ENCODE measurements at regions not wholly inside any gene's neighbourhood (a gene's known extent, or its start where the extent isn't known, plus 50 kb on each side); places are given as distances from the start of the nearest gene placed in this dataset.

DNA sequence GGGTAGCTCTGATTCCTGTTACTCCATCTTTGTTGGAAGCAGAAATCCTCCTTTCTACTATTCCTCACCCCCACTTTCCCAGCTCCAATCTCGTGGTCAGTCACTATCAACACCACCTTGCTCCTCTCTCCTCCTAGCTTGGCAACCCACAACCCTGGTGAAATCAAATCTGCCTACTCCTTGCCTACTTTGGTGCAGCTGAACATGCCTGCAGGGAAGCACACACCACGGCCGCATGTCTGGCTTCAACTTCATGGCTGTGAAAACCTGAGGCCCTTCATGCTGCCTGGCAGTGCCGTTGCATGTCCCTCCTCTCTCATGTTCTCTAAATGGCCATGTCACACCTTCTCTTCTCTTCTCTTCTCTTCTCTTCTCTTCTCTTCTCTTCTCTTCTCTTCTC lies 112.4 kb upstream of the FOXA2 start:
- no peak for DNase-seq (ENCODE audit: extremely low spot score, unreplicated experiment)
- H3K9me3 Mint-ChIP-seq (ENCODE audit: unreplicated experiment) = no peaks in the 10 kb centered on the region
- no peak for TF ChIP-seq CTCF (IDR thresholded peaks at IDR 0.05)
- no peak overlapping the region for H3K27ac Mint-ChIP-seq (ENCODE audit: unreplicated experiment)
- no peaks in the 10 kb centered on the region for H3K36me3 Mint-ChIP-seq (ENCODE audit: unreplicated experiment)
- peaks cover 11% of the 10 kb centered on the region for H3K4me1 Mint-ChIP-seq (ENCODE audit: unreplicated experiment)
- no peak overlapping the region for H3K4me3 Mint-ChIP-seq (ENCODE audit: unreplicated experiment)
- H3K27me3 Mint-ChIP-seq (ENCODE audit: unreplicated experiment) = no peaks in the 10 kb centered on the region

GRCh38 chr20:22698259-22698842 lies 114.0 kb upstream of the FOXA2 start:
- H3K36me3 Mint-ChIP-seq (ENCODE audit: unreplicated experiment) = peaks cover 4% of the 10 kb centered on the region
- DNase-seq (ENCODE audit: extremely low spot score, unreplicated experiment) = no peak
- H3K4me1 Mint-ChIP-seq (ENCODE audit: unreplicated experiment) = peaks cover 12% of the 10 kb centered on the region
- H3K27me3 Mint-ChIP-seq (ENCODE audit: unreplicated experiment) = no peaks in the 10 kb centered on the region
- H3K4me3 Mint-ChIP-seq (ENCODE audit: unreplicated experiment) = no peak overlapping the region
- TF ChIP-seq CTCF (IDR thresholded peaks at IDR 0.05) = no peak
- H3K9me3 Mint-ChIP-seq (ENCODE audit: unreplicated experiment) = peaks cover 5% of the 10 kb centered on the region
- no peak overlapping the region for H3K27ac Mint-ChIP-seq (ENCODE audit: unreplicated experiment)

DNA sequence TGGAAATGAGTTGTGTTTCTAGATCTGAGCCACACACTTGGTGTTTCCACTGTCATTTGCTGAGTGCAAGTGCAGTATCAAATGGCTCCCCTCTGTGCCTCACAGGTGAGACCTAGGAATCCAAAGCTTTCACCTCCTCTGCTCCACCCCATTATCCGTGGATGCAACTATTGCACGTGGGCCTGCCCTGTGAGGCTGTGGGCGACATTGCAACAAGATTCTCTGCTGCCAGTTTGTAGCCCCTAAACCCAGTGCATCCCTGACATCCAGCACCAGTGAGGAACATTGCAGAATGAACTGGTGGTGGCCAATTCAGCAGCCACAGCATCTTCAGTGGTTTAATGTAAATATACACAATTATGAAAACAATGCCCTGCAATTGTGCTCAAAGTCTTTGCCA lies 115.0 kb upstream of the FOXA2 start:
- Mint-ChIP-seq H3K36me3 (ENCODE audit: unreplicated experiment) (peaks cover 4% of the 10 kb centered on the region), H3K27me3 (ENCODE audit: unreplicated experiment) (no peaks in the 10 kb centered on the region), H3K27ac (ENCODE audit: unreplicated experiment) (peak overlapping the region; percentile 5), H3K9me3 (ENCODE audit: unreplicated experiment) (peaks cover 5% of the 10 kb centered on the region), H3K4me3 (ENCODE audit: unreplicated experiment) (no peak overlapping the region), H3K4me1 (ENCODE audit: unreplicated experiment) (peaks cover 8% of the 10 kb centered on the region)
- no peak for TF ChIP-seq CTCF (IDR thresholded peaks at IDR 0.05)
- DNase-seq (ENCODE audit: extremely low spot score, unreplicated experiment) = no peak

DNA sequence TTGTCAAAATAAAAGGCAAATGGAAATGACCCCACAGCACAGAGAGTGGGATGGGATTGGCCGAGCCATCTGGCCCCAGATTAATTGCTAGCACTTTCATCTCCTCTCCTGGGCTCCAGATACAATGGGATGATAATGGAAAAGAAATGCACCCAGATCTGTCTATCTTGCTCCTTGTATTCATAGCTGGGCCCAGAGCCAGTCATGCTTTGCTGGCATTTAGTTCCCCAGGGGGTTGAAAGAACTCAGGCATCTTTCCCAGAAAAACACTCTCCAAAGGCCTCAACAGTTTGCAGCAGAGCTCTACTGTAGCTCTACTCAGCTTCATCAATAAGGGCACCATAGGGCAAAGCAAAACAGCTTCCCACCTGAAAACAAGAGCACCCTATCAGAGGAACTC lies 116.0 kb upstream of the FOXA2 start:
- Mint-ChIP-seq H3K4me3 (ENCODE audit: unreplicated experiment) (no peak overlapping the region), H3K36me3 (ENCODE audit: unreplicated experiment) (peaks cover 4% of the 10 kb centered on the region), H3K4me1 (ENCODE audit: unreplicated experiment) (peaks cover 8% of the 10 kb centered on the region), H3K27me3 (ENCODE audit: unreplicated experiment) (no peaks in the 10 kb centered on the region), H3K27ac (ENCODE audit: unreplicated experiment) (peak overlapping the region; percentile 74), H3K9me3 (ENCODE audit: unreplicated experiment) (peaks cover 5% of the 10 kb centered on the region)
- TF ChIP-seq CTCF (IDR thresholded peaks at IDR 0.05) = no peak
- no peak for DNase-seq (ENCODE audit: extremely low spot score, unreplicated experiment)

DNA sequence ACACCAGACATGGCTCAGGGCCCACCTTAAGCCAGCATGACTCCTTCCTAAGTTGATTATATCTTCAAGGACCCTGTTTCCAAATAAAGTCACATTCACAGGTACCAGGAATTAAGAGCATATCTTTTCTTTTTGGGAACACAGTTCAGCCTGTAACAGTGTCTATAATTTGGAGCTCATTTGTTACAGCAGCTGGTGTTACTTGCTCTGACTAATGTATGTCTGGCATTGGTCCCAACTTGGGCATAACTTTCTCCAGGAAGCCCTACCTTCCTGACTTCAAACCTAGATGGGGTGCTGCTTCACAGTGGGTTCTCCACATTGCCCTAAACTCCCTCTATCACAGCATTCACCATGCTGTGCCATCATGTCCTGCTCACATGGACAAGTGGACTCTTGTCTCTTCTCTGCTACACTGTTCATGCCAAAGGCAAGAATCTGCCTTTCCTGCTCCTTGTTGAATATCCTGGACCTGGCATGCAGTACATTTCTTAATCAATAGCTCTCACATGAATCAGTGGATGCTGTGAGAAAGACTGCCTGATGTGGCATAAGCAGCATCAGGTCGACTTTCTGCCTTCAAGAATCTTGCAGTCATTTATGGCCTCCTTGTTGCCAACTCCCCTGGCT lies 117.4 kb upstream of the FOXA2 start:
- Mint-ChIP-seq H3K4me1 (ENCODE audit: unreplicated experiment) (peaks cover 10% of the 10 kb centered on the region), H3K27ac (ENCODE audit: unreplicated experiment) (no peak overlapping the region), H3K4me3 (ENCODE audit: unreplicated experiment) (no peak overlapping the region), H3K36me3 (ENCODE audit: unreplicated experiment) (peaks cover 4% of the 10 kb centered on the region), H3K9me3 (ENCODE audit: unreplicated experiment) (peaks cover 14% of the 10 kb centered on the region), H3K27me3 (ENCODE audit: unreplicated experiment) (no peaks in the 10 kb centered on the region)
- no peak for DNase-seq (ENCODE audit: extremely low spot score, unreplicated experiment)
- TF ChIP-seq CTCF (IDR thresholded peaks at IDR 0.05) = no peak
